ENCODE measurements at regions not wholly inside any gene's neighbourhood (a gene's known extent, or its start where the extent isn't known, plus 50 kb on each side); places are given as distances from the start of the nearest gene placed in this dataset.

GRCh38 chr3:59440285-59441028 lies 390.6 kb upstream of the CFAP20DC start:
- Histone ChIP-seq H3K9me3 (no peaks in the 10 kb centered on the region), H3K4me3 (no peak overlapping the region), H3K4me2 (no peak overlapping the region), H3K4me1 (no peaks in the 10 kb centered on the region), H3K27ac (no peak overlapping the region)
- FAIRE-seq (no peak), ATAC-seq (no peak), DNase-seq (ENCODE audit: low read depth in 1 of 2, low spot score in 1 of 2) (no peak)
- POLR2A ChIA-PET = no interaction called here
- TF ChIP-seq, protein P1, sequence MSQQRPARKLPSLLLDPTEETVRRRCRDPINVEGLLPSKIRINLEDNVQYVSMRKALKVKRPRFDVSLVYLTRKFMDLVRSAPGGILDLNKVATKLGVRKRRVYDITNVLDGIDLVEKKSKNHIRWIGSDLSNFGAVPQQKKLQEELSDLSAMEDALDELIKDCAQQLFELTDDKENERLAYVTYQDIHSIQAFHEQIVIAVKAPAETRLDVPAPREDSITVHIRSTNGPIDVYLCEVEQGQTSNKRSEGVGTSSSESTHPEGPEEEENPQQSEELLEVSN (IDR thresholded peaks at IDR 0.05; ENCODE audit: borderline replicate concordance, low read depth) = no peak
- TF ChIP-seq ESRRA (IDR thresholded peaks at IDR 0.05; ENCODE audit: borderline replicate concordance, low read length) (no peak), BCL3 (IDR thresholded peaks at IDR 0.05) (no peak), USF2 (IDR thresholded peaks at IDR 0.05) (no peak), REST (IDR thresholded peaks at IDR 0.05) (no peak), ZSCAN20 (CRISPR knock-in tag; IDR thresholded peaks at IDR 0.05) (no peak), HMGXB4 (CRISPR knock-in tag; IDR thresholded peaks at IDR 0.05; ENCODE audit: borderline replicate concordance) (no peak), PHF8 (IDR thresholded peaks at IDR 0.05; ENCODE audit: borderline replicate concordance, low read depth) (no peak), POLR2A (IDR thresholded peaks at IDR 0.05; ENCODE audit: low read length) (no peak)
- TF ChIP-seq, protein P2, sequence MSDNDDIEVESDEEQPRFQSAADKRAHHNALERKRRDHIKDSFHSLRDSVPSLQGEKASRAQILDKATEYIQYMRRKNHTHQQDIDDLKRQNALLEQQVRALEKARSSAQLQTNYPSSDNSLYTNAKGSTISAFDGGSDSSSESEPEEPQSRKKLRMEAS (IDR thresholded peaks at IDR 0.05) = no peak
- CTCF ChIA-PET = no interaction called here
- WGBS (ENCODE audit: missing lambda C conversion rate) = 38% methylated on average over 5 of the region's 5 CpGs

DNA sequence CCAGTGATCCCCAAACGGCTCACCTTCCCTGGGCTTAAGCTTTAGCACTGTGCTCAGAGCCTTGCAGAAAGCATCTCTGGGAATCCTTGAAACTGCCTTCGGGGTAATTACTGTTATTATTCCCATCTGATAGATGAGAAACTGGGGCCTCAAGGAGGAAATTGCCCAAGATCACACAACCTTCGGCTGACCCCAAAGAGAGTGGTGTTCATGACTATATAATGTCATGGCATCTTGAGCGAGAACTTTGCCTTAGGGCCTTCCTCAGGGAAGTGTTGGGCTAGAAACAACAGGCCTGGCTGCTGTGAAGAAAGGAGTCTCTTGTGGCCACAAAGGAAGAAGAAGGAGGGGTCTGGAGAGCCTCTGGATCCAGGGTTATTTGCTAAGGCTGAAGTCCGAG lies 388.7 kb upstream of the CFAP20DC start:
- Histone ChIP-seq H3K4me3 (no peak overlapping the region), H3K27ac (no peak overlapping the region), H3K4me1 (no peaks in the 10 kb centered on the region), H3K9me3 (no peaks in the 10 kb centered on the region), H3K4me2 (no peak overlapping the region)
- WGBS (ENCODE audit: missing lambda C conversion rate) = 25% methylated on average over 4 of the region's 5 CpGs
- ChIA-PET CTCF (no interaction called here), POLR2A (no interaction called here)
- ATAC-seq (no peak), FAIRE-seq (no peak), DNase-seq (ENCODE audit: low read depth in 1 of 2, low spot score in 1 of 2) (no peak)
- TF ChIP-seq CBX8 (IDR thresholded peaks at IDR 0.05) (no peak), POLR2A (IDR thresholded peaks at IDR 0.05; ENCODE audit: low read length) (no peak)
